ENCODE measurements at regions not wholly inside any gene's neighbourhood (a gene's known extent, or its start where the extent isn't known, plus 50 kb on each side); places are given as distances from the start of the nearest gene placed in this dataset.

GRCh38 chr15:69615736-69616135 lies 163.1 kb downstream of the RPLP1 start:
- TF ChIP-seq TCF12 (IDR thresholded peaks at IDR 0.05; ENCODE audit: low read depth) = no peak
- no peak for TF ChIP-seq CEBPB (IDR thresholded peaks at IDR 0.05)
- TF ChIP-seq MAX (IDR thresholded peaks at IDR 0.05) = no peak
- no peak for TF ChIP-seq ZBTB7A (IDR thresholded peaks at IDR 0.05; ENCODE audit: low read depth)
- no peak for TF ChIP-seq FOXM1 (IDR thresholded peaks at IDR 0.05; ENCODE audit: borderline replicate concordance, low read depth)
- TF ChIP-seq RAD21 (IDR thresholded peaks at IDR 0.05; ENCODE audit: low read depth) = no peak
- TF ChIP-seq YY1 (IDR thresholded peaks at IDR 0.05; ENCODE audit: low read depth) = no peak
- TF ChIP-seq NFIC (IDR thresholded peaks at IDR 0.05) = no peak
- no peak for TF ChIP-seq REST (IDR thresholded peaks at IDR 0.05; ENCODE audit: low read depth)
- TF ChIP-seq TEAD4 (IDR thresholded peaks at IDR 0.05) = no peak

- TF ChIP-seq TAF1 (IDR thresholded peaks at IDR 0.05; ENCODE audit: low read depth) (no peak), RAD21 (IDR thresholded peaks at IDR 0.05; ENCODE audit: low read depth) (no peak), EGR1 (IDR thresholded peaks at IDR 0.05) (no peak), CREB1 (IDR thresholded peaks at IDR 0.05; ENCODE audit: low read depth) (no peak), MAX (IDR thresholded peaks at IDR 0.05) (no peak), TEAD4 (IDR thresholded peaks at IDR 0.05) (no peak), YY1 (IDR thresholded peaks at IDR 0.05; ENCODE audit: low read depth) (no peak), REST (IDR thresholded peaks at IDR 0.05; ENCODE audit: low read depth) (no peak), ZBTB7A (IDR thresholded peaks at IDR 0.05; ENCODE audit: low read depth) (no peak), CEBPB (IDR thresholded peaks at IDR 0.05) (no peak), EP300 (IDR thresholded peaks at IDR 0.05; ENCODE audit: borderline replicate concordance) (no peak), TCF12 (IDR thresholded peaks at IDR 0.05; ENCODE audit: low read depth) (no peak), USF1 (IDR thresholded peaks at IDR 0.05) (no peak), FOXM1 (IDR thresholded peaks at IDR 0.05; ENCODE audit: borderline replicate concordance, low read depth) (no peak), NFIC (IDR thresholded peaks at IDR 0.05) (no peak)
Measured at GRCh38 chr15:69616558-69616957, 163.9 kb downstream of the RPLP1 start.

- TF ChIP-seq RAD21 (IDR thresholded peaks at IDR 0.05; ENCODE audit: low read depth) (no peak), FOXM1 (IDR thresholded peaks at IDR 0.05; ENCODE audit: borderline replicate concordance, low read depth) (no peak), TCF12 (IDR thresholded peaks at IDR 0.05; ENCODE audit: low read depth) (no peak), EGR1 (IDR thresholded peaks at IDR 0.05) (no peak), ZBTB7A (IDR thresholded peaks at IDR 0.05; ENCODE audit: low read depth) (no peak), YY1 (IDR thresholded peaks at IDR 0.05; ENCODE audit: low read depth) (no peak), CEBPB (IDR thresholded peaks at IDR 0.05) (no peak), NFIC (IDR thresholded peaks at IDR 0.05) (no peak), REST (IDR thresholded peaks at IDR 0.05; ENCODE audit: low read depth) (no peak), EP300 (IDR thresholded peaks at IDR 0.05; ENCODE audit: borderline replicate concordance) (no peak), TAF1 (IDR thresholded peaks at IDR 0.05; ENCODE audit: low read depth) (no peak), TEAD4 (IDR thresholded peaks at IDR 0.05) (no peak), CREB1 (IDR thresholded peaks at IDR 0.05; ENCODE audit: low read depth) (no peak), MAX (IDR thresholded peaks at IDR 0.05) (no peak), USF1 (IDR thresholded peaks at IDR 0.05) (no peak)
Measured at GRCh38 chr15:69623392-69624154, 171.0 kb downstream of the RPLP1 start.

GRCh38 chr15:69624155-69624520 lies 171.5 kb downstream of the RPLP1 start:
- TF ChIP-seq FOXM1 (IDR thresholded peaks at IDR 0.05; ENCODE audit: borderline replicate concordance, low read depth) (no peak), ZBTB7A (IDR thresholded peaks at IDR 0.05; ENCODE audit: low read depth) (no peak), TAF1 (IDR thresholded peaks at IDR 0.05; ENCODE audit: low read depth) (no peak), CREB1 (IDR thresholded peaks at IDR 0.05; ENCODE audit: low read depth) (no peak), MAX (IDR thresholded peaks at IDR 0.05) (no peak), REST (IDR thresholded peaks at IDR 0.05; ENCODE audit: low read depth) (no peak), RAD21 (IDR thresholded peaks at IDR 0.05; ENCODE audit: low read depth) (no peak), YY1 (IDR thresholded peaks at IDR 0.05; ENCODE audit: low read depth) (no peak), EP300 (IDR thresholded peaks at IDR 0.05; ENCODE audit: borderline replicate concordance) (no peak), TEAD4 (IDR thresholded peaks at IDR 0.05) (no peak), TCF12 (IDR thresholded peaks at IDR 0.05; ENCODE audit: low read depth) (no peak), CEBPB (IDR thresholded peaks at IDR 0.05) (no peak), NFIC (IDR thresholded peaks at IDR 0.05) (no peak), USF1 (IDR thresholded peaks at IDR 0.05) (no peak), EGR1 (IDR thresholded peaks at IDR 0.05) (no peak)

All from Ishikawa (cell line).